ENCODE measurements at regions not wholly inside any gene's neighbourhood (a gene's known extent, or its start where the extent isn't known, plus 50 kb on each side); places are given as distances from the start of the nearest gene placed in this dataset.

- no peak for TF ChIP-seq CTCF (conservative IDR thresholded peaks at IDR 0.05 in 1 of 2, IDR thresholded peaks at IDR 0.05 in 1 of 2; ENCODE audit: low read depth in 1 of 2, low read length in 2 of 2)
- no peak for TF ChIP-seq EZH2 (IDR thresholded peaks at IDR 0.05; ENCODE audit: low read length, missing control alignments)
- Histone ChIP-seq H3K27ac (ENCODE audit: insufficient read depth, low read length) (no peak overlapping the region), H2AFZ (ENCODE audit: low read length) (no peak overlapping the region), H3K4me3 (replicated peaks in 1 of 4; ENCODE audit: control extremely low read depth in 1 of 4, insufficient read depth in 1 of 4, low read depth in 3 of 4, low read length in 4 of 4) (no peak overlapping the region), H3K27me3 (ENCODE audit: control insufficient read depth, insufficient read depth, low read length) (no peaks in the 10 kb centered on the region), H4K20me1 (ENCODE audit: control insufficient read depth, extremely low read depth, insufficient read depth, low read length) (no peaks in the 10 kb centered on the region), H3K79me2 (ENCODE audit: control insufficient read depth, insufficient read depth, low read length) (no peaks in the 10 kb centered on the region), H3K9me3 (ENCODE audit: control insufficient read depth, insufficient read depth, low read depth, low read length) (no peaks in the 10 kb centered on the region), H3K4me2 (ENCODE audit: extremely low read depth, insufficient read depth, low read length) (no peak overlapping the region), H3K36me3 (ENCODE audit: control insufficient read depth, insufficient read depth, low read length) (no peaks in the 10 kb centered on the region), H3K4me1 (ENCODE audit: control insufficient read depth, extremely low read depth, insufficient read depth, low read length) (no peaks in the 10 kb centered on the region), H3K9ac (ENCODE audit: insufficient read depth, low read length) (no peak overlapping the region)
- DNase-seq (ENCODE audit: low read depth in 2 of 2) = peak in 1 of 2 donors; percentile 29
These were observed 70.1 kb upstream of the TFEC start for GRCh38 chr7:116100626-116101025.

- no peak overlapping the region for H2AFZ ChIP-seq (ENCODE audit: low read length)
- H3K79me2 ChIP-seq (ENCODE audit: control insufficient read depth, insufficient read depth, low read length) = no peaks in the 10 kb centered on the region
- H3K4me2 ChIP-seq (ENCODE audit: extremely low read depth, insufficient read depth, low read length) = no peak overlapping the region
- H3K9ac ChIP-seq (ENCODE audit: insufficient read depth, low read length) = no peak overlapping the region
- no peaks in the 10 kb centered on the region for H3K4me1 ChIP-seq (ENCODE audit: control insufficient read depth, extremely low read depth, insufficient read depth, low read length)
- no peaks in the 10 kb centered on the region for H4K20me1 ChIP-seq (ENCODE audit: control insufficient read depth, extremely low read depth, insufficient read depth, low read length)
- no peaks in the 10 kb centered on the region for H3K9me3 ChIP-seq (ENCODE audit: control insufficient read depth, insufficient read depth, low read depth, low read length)
- H3K4me3 ChIP-seq (replicated peaks in 1 of 4; ENCODE audit: control extremely low read depth in 1 of 4, insufficient read depth in 1 of 4, low read depth in 3 of 4, low read length in 4 of 4) = no peak overlapping the region
- DNase-seq (ENCODE audit: low read depth in 2 of 2) = peak; percentile 23 to 67
- H3K27me3 ChIP-seq (ENCODE audit: control insufficient read depth, insufficient read depth, low read length) = no peaks in the 10 kb centered on the region
- no peak for TF ChIP-seq EZH2 (IDR thresholded peaks at IDR 0.05; ENCODE audit: low read length, missing control alignments)
- H3K27ac ChIP-seq (ENCODE audit: insufficient read depth, low read length) = no peak overlapping the region
- no peaks in the 10 kb centered on the region for H3K36me3 ChIP-seq (ENCODE audit: control insufficient read depth, insufficient read depth, low read length)
These were observed 71.1 kb upstream of the TFEC start for GRCh38 chr7:116101704-116102103.

GRCh38 chr7:116111475-116111874 is 80.9 kb upstream of the TFEC start:
- no peaks in the 10 kb centered on the region for H3K79me2 ChIP-seq (ENCODE audit: control insufficient read depth, insufficient read depth, low read length)
- no peaks in the 10 kb centered on the region for H3K4me1 ChIP-seq (ENCODE audit: control insufficient read depth, extremely low read depth, insufficient read depth, low read length)
- peak in 1 of 2 donors; percentile 1 for DNase-seq (ENCODE audit: low read depth in 2 of 2)
- no peaks in the 10 kb centered on the region for H3K36me3 ChIP-seq (ENCODE audit: control insufficient read depth, insufficient read depth, low read length)
- no peak overlapping the region for H3K4me3 ChIP-seq (replicated peaks in 1 of 4; ENCODE audit: control extremely low read depth in 1 of 4, insufficient read depth in 1 of 4, low read depth in 3 of 4, low read length in 4 of 4)
- H4K20me1 ChIP-seq (ENCODE audit: control insufficient read depth, extremely low read depth, insufficient read depth, low read length) = no peaks in the 10 kb centered on the region
- no peak overlapping the region for H2AFZ ChIP-seq (ENCODE audit: low read length)
- no peaks in the 10 kb centered on the region for H3K9me3 ChIP-seq (ENCODE audit: control insufficient read depth, insufficient read depth, low read depth, low read length)
- H3K9ac ChIP-seq (ENCODE audit: insufficient read depth, low read length) = no peak overlapping the region
- TF ChIP-seq CTCF (conservative IDR thresholded peaks at IDR 0.05 in 1 of 2, IDR thresholded peaks at IDR 0.05 in 1 of 2; ENCODE audit: low read depth in 1 of 2, low read length in 2 of 2) = no peak
- no peak for TF ChIP-seq EZH2 (IDR thresholded peaks at IDR 0.05; ENCODE audit: low read length, missing control alignments)
- no peak overlapping the region for H3K4me2 ChIP-seq (ENCODE audit: extremely low read depth, insufficient read depth, low read length)
- no peak overlapping the region for H3K27ac ChIP-seq (ENCODE audit: insufficient read depth, low read length)
- peaks cover 4% of the 10 kb centered on the region for H3K27me3 ChIP-seq (ENCODE audit: control insufficient read depth, insufficient read depth, low read length)
